HG02840 (cell line): ENCODE measurements at regions not wholly inside any gene's neighbourhood (a gene's known extent, or its start where the extent isn't known, plus 50 kb on each side); places are given as distances from the start of the nearest gene placed in this dataset.
"Not testable (repeated sequence)": the region's sequence is repeated elsewhere in the genome, so short reads cannot be mapped to it uniquely, and the experiment has no call there.

Experiments
- ATAC-seq: cut with Tn5 transposase; IDR thresholded peaks from one replicate; pipeline ENCODE4 v1.9.1; 2021; ENCODE audit warnings: mild to moderate bottlenecking, moderate library complexity, moderate number of reproducible peaks; ENCODE audit not compliant: unreplicated experiment, low FRiP score

DNA sequence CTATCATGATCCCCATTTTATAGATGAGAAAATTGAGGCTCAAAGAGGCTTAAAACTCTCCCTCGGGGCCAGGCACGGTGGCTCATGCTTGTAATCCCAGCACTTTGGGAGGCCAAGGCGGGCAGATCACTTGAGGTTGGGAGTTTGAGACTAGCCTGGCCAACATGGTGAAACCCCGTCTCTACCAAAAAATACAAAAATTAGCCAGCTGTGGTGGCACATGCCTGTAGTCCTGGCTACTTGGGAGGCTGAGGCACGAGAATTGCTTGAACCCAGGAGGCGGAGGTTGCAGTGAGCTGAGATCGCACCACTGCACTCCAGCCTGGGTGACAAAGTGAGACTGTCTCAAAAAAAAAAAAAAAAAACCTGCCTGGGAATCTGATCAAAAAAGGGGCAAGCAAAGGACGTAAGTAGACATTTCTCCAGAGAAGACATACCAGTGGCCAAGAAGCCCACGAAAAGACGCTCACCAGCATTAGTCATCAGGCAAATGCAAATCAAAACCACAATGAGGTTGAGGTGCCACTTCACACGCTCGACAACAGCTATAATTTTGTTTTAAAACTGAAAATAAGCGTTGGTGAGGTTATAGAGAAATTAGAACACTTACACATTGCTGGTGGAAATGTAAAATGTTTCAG lies 115.1 kb upstream of the TNRC6C start:
- ATAC-seq: not testable (repeated sequence)

DNA sequence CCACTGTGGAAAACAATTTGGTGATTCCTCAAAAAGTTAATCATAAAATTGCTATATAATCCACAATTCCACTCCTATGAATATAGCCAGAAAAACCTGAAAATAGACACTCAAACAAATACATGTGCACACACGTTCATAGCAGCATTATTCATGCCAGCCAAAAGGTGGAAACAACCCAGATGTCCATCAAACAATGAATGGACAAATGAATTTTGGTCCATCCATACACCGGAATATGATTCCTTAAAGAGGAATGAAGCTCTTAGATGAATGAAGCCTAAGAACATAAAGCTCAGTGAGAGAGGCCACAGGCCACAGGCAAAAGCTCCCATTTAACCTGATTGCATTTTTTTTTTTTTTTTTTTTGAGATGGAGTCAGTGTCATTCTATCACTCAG lies 114.6 kb upstream of the TNRC6C start:
- ATAC-seq: no peak

DNA sequence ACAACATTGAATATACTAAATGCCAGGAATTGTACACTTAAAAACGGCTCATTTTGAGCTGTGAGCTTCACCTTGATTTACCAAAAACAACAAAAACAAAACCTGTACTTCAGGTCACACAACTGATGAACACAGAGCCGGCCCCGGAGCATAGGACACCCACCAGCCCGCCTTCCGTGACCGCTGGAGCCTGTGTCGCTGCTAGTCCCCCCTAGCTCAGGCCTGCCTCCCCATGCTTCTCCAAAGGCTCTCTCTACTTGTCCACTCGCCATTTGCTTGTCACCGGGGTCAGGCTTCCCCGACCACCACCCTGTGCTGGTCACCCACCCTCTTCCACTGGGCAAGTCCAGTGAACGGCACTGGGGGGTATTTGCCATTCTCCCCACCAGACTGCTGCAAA lies 113.8 kb upstream of the TNRC6C start:
- ATAC-seq: no peak

DNA sequence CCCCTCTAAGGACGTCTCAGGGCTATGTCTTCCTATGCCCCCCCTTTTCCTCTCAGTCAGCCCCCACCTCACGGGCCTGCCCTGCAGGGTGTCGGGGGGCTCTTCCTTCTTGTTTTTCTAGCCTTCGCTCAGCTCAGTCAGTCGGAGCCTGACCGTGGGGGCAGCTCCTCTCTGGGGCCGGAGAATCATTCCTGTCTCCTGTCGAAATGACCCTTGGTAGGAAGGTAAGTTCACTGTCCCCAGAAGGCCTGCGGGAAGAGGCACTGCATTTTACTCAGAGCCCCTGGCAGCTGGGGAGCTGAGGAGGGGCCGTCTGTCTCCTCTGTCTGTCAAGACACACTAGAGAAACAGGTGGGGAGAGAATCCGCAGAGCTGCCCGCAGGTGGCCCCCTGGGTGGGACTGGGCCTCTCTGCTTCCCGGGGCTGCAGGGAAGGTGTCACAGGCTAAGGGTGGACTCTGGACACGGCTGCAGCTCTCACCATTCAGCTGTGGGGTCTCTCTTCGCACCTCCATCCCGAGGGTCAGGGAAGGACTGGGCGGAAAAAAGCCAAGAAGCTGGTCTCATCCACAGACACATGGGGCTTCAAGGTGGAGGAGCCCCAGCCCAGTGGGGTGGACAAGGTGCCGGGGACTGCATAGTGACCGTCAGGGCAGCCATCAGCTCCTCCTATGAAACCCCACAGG lies 112.8 kb upstream of the TNRC6C start:
- no peak for ATAC-seq

DNA sequence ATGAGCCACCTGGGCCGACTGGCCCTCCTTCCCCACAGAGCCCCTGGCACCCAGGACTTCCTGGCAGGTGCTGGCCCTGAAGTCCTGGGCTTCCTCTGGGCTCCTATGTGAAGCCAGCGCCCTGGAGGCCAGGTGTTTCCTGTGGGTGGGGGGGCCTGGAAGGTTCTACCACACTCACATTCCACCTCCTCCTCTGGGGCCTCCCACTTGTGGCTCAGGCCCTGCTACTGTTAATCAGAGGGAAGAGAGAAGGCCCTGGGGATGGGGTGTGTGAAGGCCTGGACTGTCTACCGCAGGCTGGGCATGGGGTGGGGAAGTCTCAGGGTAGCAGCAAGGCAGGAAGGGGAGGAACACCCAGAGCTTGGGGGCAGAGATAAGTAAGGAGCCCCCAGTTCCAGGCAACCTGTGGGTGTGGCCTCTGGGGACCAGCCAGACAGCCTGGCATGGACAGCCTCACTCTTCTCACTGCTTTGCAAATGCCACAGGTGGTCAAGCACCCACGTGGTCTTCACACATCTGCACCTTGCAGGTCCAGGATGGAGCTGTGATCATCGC lies 111.9 kb upstream of the TNRC6C start:
- no peak for ATAC-seq

DNA sequence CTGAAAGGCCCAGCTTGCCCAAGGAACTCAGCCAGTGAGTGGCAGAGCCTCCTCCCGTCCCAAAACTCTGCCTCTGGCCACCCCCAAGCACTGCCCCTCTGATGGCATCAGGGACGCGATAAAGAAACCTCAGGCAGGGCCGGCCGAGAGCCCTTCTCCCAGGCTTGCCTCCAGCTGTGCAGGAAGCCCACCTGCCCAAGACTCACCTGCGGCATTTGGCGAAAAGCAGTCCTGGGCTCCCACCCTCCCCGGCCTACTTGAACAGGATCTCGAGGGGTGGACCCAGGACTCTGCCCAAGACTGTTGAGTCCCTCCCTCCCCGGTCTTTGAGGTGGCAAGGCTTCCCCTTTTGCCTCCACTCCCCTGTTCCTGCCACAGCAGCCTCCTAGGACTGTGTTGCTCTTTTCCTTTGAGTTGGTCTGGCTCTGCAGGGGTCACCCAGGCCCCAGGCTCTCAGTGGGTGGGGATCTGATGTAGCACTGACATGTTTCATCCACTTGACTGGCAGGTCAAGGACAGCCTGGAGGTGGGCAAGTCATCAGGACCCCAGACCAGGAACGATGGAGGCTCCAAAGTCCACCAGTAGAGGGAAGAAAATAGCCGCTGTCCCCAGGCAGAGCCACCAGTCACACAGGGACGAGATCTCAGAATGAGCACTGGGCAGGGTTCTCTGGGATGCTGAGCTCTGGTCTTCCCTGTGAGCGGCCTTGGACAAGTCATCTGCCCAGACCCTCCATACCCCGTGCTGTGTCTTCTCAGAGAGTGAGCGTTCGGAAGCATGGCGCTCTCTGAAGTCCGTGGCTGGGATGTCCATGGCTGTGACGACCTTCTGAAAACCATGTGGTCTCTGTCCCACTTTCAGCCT lies 111.0 kb upstream of the TNRC6C start:
- ATAC-seq: no peak

DNA sequence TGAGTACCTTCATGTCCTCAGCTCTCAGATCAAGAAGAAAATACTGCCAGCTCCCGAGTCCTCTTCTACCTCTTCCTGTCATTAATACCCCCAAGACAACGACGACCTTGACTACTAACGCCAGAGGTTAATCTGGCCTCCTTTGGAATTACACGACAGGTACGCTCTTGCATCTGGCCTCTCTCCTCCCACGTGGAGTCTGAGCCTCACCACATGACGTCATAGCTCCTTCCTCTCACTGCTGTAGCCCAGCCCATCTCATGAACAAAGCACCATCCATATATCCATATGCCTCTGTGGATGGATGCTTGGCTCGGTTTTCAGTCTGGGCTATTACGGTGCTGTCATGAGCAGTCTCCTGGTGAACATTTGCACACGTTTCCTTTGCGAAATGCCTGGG lies 110.2 kb upstream of the TNRC6C start:
- no peak for ATAC-seq

DNA sequence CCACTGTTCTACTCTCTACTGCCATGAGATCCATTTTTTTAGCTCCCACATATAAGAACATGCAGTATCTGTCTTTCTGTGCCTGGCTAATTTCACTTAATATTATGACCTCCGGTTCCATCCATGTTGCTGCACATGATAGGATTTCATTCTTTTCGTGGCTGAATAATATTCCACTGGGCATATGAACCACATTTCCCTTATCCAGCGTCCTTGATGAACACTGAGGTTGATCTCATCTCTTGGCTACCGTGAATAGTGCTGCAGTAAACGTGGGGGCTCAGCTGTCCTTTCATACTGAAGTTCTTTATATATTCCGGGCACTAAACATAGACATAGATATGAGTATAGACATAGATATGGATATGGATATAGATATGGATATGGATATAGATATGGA lies 109.3 kb upstream of the TNRC6C start:
- no peak for ATAC-seq

DNA sequence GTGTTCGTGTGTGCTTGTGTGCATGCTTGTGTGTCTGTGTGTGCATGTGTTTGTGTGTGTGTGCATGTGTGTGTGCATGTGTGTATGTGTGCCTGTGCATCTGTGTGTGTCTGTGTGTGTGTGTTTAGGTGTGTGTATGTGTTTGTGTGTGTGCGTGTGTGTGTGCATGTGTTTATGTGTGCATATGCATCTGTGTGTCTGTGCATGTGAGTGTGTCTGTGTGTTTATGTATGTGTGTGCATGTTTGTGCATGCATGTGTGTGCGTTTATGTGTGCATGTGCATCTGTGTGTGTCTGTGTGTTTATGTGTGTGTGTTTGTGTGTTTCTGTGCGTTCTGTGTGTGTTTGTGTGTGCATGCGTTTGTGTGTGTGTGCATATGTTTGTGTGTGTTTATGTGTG lies 106.6 kb upstream of the TNRC6C start:
- ATAC-seq: no peak

DNA sequence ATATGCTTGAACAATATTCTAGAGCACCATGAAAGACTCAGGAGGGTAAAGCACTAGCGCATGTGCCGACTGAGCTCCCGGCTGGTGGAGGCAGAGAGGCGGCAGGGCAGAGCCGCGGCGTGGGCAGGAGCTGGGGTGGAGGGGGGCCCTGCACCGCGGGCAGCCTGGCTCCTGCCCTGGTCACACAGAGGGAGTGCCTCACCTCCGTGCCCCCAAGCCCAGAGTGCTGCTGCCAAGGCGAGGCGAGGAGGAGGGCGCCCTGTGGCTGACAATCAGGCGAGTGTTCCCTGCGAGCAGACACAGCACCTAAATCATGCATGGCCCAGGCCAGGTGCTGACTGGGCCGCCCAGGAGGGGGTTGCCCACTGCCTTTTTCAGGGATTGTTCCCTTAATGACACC lies 105.8 kb upstream of the TNRC6C start:
- no peak for ATAC-seq

DNA sequence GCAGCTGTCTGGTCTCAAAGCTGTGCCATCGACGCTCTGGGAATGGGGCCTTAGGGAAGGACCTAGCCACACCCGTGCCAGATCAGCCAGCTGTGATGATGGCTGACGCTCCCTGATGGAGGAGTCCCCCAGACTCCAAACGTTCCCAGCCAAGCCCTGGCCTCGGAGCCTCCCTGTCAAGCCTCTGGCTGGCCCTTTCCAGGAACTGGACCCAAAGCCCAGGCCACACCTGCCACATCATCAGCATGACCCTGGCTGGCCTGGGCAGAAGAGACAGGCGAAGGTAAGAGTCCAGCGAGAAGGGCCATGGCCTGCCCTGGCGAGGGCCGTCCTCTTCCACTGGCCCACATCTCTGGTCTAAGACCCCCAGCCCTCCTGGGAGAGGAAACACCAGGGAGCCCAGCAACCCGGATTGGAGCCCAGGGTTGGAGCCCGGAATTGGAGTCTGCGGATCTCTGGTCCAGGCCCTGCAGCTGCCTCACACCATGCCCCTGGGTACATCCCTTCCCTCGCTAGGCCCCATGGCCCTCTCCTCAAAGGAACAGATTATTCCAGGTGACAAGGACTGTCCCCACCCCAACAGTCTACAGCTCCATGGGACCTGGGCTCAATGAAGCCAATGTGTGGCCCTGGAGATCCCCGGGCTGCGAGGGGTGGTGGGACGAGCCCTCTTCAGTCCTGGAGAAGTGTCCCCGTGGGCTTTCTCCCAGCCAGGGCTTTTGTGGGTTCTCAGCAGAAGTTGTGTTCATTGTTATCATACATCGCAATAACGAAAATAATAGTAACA lies 105.1 kb upstream of the TNRC6C start:
- no peak for ATAC-seq

DNA sequence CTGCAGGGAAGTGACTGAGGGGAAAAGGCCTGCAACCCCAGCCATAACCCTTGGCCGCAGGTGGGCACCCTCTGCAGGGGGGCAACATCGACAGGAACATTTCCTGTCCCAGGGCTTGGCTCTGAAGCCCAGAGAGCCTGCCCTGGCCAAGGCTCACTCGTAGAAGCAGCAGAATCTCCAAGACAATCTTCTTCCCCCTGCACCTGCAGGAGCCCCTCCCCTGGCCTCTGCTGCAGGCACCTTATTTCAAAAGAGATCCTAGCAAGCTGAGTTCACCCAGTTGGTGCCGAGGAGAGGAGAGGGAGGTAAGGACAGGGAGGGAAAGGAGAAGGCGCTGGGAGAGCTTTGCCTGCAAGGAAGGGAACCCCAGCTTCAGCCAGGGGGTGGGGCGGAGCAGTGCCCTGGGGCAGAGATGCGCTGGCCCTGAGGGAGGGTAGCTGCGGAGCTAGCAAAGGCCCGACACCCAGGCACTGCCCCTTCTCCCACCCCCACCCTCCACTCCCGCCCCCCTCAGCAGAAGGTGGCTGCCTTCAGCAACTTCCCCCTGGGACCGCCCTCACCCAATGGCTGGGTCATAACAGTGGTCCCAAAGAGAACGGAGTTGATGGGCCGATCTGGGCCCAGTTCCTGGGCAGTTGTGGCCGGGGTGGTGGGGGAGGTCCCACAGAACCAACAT lies 104.3 kb upstream of the TNRC6C start:
- ATAC-seq: no peak

DNA sequence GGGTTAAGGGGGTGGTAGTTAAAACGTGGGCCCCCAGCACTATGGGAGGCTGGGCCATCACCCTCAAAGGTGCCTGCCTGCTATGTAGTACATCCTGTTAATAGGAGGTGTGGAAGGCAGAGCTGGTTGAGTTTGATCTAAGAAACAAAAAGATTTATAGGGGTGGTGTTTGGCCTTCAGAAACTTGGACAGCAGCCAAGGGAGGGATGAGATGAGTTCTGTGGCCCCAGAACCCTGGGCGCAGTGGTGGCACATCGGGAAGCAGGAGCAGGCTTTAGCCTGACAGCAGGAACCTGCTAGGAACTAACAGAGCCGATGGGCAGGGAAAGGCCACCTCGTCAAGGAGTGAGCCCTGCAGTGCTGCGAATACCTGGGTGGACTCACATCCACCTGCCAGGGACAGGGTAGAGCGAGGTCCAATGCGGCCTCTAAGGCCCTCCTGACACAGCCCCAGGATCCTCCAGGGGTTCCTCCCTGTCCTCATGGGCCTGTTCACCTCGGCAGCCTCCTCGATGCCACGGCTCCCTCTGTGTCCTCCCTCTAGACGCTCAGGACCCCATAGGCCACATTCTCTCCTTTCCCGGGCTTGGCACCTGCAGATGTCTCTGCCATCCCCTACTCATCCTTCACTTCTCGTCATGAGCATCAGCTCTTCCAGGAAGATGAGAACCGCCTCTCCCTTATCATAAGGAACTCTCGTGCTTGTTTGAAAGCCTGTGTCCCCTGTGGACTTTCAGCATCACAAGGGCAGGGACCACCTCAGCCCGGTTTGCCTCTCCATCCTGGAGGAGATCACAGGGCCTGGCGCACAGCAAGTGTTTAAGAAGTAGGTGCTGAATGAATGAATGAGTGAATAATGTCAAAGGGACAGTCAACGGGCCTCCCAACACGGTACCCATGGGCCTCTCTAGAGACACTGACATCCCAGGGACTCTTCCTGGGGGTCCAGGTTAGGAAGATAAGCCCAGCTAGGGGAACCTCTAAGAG lies 103.5 kb upstream of the TNRC6C start:
- ATAC-seq: no peak

DNA sequence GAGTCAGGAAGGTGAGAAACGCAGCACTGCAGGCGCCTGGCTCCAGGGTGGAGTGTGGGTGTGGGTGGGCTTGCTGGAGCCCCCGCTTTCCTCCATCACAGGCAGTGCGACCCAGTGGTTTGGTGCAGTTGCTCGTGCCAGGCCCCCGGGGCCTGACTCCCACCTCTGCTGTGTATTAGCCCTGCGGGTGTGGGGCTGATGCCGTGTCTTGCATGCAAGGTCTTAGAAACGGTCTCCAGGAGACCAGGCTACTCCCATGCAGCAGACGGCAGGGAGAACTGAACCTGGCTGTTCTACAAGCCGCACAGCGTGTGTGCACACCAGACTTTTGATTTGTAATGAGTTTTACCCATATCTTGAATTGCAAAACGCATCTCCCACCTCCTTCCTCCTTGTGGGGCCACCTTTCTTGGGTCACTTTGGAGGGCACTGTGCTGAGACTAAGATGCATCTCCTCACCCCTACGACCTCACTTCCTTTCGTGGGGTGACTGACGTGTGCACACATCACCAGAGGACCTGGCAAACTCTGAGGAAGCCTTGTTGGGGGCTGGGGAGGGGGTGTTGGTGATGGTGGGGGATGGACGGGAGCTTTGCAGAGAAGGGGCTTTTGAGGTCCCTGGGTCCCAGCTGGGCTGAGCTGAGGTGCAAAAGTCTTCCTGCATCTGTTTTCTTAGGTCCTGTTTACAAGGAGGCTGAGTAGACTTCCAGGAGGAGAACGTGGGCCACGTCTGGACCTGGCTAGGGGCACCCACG lies 101.8 kb upstream of the TNRC6C start:
- ATAC-seq: no peak

DNA sequence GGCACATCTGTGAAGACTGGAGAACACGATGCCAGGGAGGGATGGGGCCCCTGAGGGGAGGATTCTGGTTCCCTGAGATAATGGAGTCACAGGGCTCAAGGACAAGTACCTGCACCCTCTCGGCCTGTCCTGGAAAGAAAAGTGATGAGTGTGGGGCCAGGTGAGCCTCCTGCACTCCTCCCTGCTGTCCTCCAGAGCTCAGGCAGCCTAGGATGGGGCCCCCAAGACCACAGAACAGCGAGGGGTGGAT lies 101.3 kb upstream of the TNRC6C start:
- no peak for ATAC-seq

DNA sequence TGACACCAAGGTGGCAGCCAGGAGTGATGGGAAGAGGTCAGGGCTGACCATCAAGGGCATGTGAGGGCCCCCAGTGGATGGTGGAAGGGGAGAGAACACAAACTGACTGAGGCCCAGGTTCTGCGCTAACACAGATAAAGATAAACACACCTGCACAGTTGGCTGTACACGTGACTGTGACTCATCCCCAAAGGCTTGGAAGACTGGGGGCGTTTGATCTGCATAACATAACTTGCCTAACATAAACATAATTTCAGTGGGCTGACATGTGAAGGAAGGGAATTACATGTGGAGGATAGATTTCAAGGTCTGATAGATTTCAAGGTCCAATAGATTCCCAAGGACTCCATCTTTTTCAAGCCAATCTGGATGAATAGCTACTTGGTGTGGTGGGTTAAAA lies 100.9 kb upstream of the TNRC6C start:
- ATAC-seq: no peak

DNA sequence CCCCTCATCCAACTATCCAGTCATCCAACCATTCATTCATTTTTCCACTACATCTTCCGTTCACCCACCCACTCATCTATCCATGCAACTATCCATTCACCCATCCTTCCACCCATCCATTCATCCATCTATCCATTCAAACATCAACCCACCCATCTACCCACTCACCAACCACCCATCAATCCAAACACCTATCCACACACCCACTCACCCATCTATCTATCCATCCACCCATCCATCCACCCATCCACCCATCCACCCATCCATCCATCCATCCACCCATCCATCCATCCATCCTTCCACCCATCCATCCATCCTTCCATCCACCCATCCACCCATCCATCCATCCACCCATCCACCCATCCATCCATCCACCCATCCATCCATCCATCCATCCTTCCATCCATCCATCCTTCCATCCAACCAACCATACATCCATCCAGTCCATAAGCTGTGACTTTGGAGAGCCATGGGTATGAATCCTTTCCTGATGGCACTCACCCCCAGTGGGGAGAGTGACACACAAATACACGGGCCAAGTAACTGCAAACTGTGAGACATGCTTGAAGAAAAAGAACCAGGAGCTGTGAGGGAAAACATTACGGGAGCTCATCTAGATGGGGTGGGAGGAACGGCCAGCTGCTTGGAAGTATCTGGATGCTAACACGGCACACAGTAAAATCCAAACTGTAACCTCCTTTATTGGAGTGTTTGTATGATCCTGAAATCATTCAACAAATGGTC lies 100.0 kb upstream of the TNRC6C start:
- no peak for ATAC-seq
